ENCODE measurements at regions not wholly inside any gene's neighbourhood (a gene's known extent, or its start where the extent isn't known, plus 50 kb on each side); places are given as distances from the start of the nearest gene placed in this dataset.

- no peak for TF ChIP-seq JUND (IDR thresholded peaks at IDR 0.05)
- TF ChIP-seq POLR2AphosphoS5 (IDR thresholded peaks at IDR 0.05; ENCODE audit: low read depth, low read length): no peak
- TF ChIP-seq ELF1 (IDR thresholded peaks at IDR 0.05; ENCODE audit: borderline replicate concordance, low read depth): no peak
- TF ChIP-seq FOSL1 (IDR thresholded peaks at IDR 0.05; ENCODE audit: low read depth): no peak
- no peak for TF ChIP-seq CBX3 (IDR thresholded peaks at IDR 0.05; ENCODE audit: low read depth)
- TF ChIP-seq RAD21 (IDR thresholded peaks at IDR 0.05; ENCODE audit: low read depth): no peak
- TF ChIP-seq TCF7L2 (IDR thresholded peaks at IDR 0.05; ENCODE audit: borderline replicate concordance, extremely low read depth, insufficient read depth, insufficient read length): no peak
- no peak for TF ChIP-seq EZH2phosphoT487 (IDR thresholded peaks at IDR 0.05; ENCODE audit: borderline replicate concordance)
- TF ChIP-seq SRF (IDR thresholded peaks at IDR 0.05; ENCODE audit: low read depth): no peak
- no peak for TF ChIP-seq EZH2 (IDR thresholded peaks at IDR 0.05)
These were observed 267.3 kb downstream of the RFC3 start (continued) for GRCh38 chr13:34085204-34085603.

- BruUV-seq (replicated peaks): no TSS peak
- intact Hi-C loops (cut with micrococcal nuclease): no loop called here
- TF ChIP-seq FOSL1 (IDR thresholded peaks at IDR 0.05; ENCODE audit: low read depth) (no peak), EZH2phosphoT487 (IDR thresholded peaks at IDR 0.05; ENCODE audit: borderline replicate concordance) (no peak), JUND (IDR thresholded peaks at IDR 0.05) (no peak), EGR1 (IDR thresholded peaks at IDR 0.05; ENCODE audit: low read depth) (no peak), REST (IDR thresholded peaks at IDR 0.05; ENCODE audit: low read depth) (no peak), POLR2A (IDR thresholded peaks at IDR 0.05; ENCODE audit: borderline replicate concordance, extremely low read depth, insufficient read depth, insufficient read length) (no peak), ZFX (IDR thresholded peaks at IDR 0.05) (no peak), RAD21 (IDR thresholded peaks at IDR 0.05; ENCODE audit: low read depth) (no peak), EZH2 (IDR thresholded peaks at IDR 0.05) (no peak), SRF (IDR thresholded peaks at IDR 0.05; ENCODE audit: low read depth) (no peak)
- H3K27me3 ChIP-seq (ENCODE audit: insufficient read depth, low read length): no peaks in the 10 kb centered on the region
- no peaks in the 10 kb centered on the region for H4K20me1 ChIP-seq (ENCODE audit: insufficient read depth)
- no peak overlapping the region for H3K4me3 ChIP-seq (replicated peaks in 1 of 2; ENCODE audit: low read depth in 1 of 2, low read length in 2 of 2)
- H3K9me3 ChIP-seq (ENCODE audit: control insufficient read depth in 1 of 2, insufficient read depth in 1 of 2, low read depth in 1 of 2, low read length in 2 of 2): no peaks in the 10 kb centered on the region
- RAD21 ChIA-PET (ENCODE audit: low non-redundant PET in 1 of 2, low total read pairs in 2 of 2, uncharacterized antibody in 2 of 2, unreplicated experiment in 2 of 2): no interaction called here
- H3K4me1 ChIP-seq (ENCODE audit: control insufficient read depth in 1 of 2, insufficient read depth in 2 of 2, low read length in 2 of 2): no peaks in the 10 kb centered on the region
- CTCF ChIA-PET: no interaction called here
- ATAC-seq (no peak), DNase-seq (ENCODE audit: low read depth, low spot score) (no peak)
- H2AFZ ChIP-seq (ENCODE audit: low read depth, low read length, poor library complexity, severe bottlenecking): no peak overlapping the region
- POLR2A ChIA-PET: no interaction called here
- no peaks in the 10 kb centered on the region for H3K9me2 ChIP-seq (ENCODE audit: insufficient read depth)
- H3K9ac ChIP-seq (ENCODE audit: low read length): no peak overlapping the region
- H3K4me2 ChIP-seq (ENCODE audit: low read length): no peak overlapping the region
- no peaks in the 10 kb centered on the region for H3K36me3 ChIP-seq (ENCODE audit: control insufficient read depth in 1 of 2, insufficient read depth in 2 of 2, low read length in 2 of 2)
- no peaks in the 10 kb centered on the region for H3K79me2 ChIP-seq (ENCODE audit: insufficient read depth, low read length)
- no peak overlapping the region for H3K27ac ChIP-seq (ENCODE audit: low read depth, low read length)
These were observed 268.3 kb downstream of the RFC3 start for GRCh38 chr13:34086281-34086680.
